GM18873 (cell line): ENCODE measurements at regions not wholly inside any gene's neighbourhood (a gene's known extent, or its start where the extent isn't known, plus 50 kb on each side); places are given as distances from the start of the nearest gene placed in this dataset.

Source experiments
- ATAC-seq: cut with Tn5 transposase; IDR thresholded peaks from one replicate; pipeline ENCODE4 v1.9.1; 2021; ENCODE audit warnings: mild to moderate bottlenecking, moderate library complexity, moderate number of reproducible peaks; ENCODE audit not compliant: unreplicated experiment, low FRiP score

DNA sequence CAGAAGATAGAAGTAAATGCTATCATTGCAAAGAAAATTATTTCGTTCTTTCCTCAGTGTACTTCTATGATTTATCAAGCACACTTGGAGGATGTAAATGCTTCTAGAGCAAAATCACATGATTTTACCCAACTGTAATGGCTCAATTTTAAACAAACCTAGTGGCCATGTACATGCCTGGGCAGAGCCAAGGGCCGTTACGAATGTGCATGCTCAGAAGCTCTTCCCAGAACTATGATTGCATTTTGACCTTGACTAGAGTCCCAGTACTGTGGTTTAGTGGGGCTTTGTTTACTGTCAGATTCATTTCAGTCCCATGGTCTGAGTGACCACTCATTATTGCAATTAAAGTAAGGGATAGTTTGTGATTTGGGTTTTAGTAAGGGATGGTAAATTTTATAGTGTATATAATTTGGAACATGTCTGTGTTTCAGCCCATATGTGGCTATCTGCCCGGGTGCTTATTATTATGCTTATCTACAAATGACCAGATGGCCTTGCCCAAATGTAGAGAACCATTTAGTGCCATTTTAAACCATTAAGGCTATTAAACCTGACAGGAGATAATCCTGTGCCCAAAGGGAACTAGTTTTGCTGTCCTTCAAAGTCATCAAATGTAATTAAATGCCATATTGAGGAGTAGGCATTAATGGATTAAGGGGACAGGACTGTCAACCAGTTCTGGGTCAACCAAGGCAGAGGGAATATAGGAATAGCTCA is 239.1 kb downstream of the ICOS start:
- no peak for ATAC-seq

GRCh38 chr2:204176306-204176705 is 239.7 kb downstream of the ICOS start:
- no peak for ATAC-seq

GRCh38 chr2:204177251-204177976 is 240.9 kb downstream of the ICOS start:
- ATAC-seq, result no peak

DNA sequence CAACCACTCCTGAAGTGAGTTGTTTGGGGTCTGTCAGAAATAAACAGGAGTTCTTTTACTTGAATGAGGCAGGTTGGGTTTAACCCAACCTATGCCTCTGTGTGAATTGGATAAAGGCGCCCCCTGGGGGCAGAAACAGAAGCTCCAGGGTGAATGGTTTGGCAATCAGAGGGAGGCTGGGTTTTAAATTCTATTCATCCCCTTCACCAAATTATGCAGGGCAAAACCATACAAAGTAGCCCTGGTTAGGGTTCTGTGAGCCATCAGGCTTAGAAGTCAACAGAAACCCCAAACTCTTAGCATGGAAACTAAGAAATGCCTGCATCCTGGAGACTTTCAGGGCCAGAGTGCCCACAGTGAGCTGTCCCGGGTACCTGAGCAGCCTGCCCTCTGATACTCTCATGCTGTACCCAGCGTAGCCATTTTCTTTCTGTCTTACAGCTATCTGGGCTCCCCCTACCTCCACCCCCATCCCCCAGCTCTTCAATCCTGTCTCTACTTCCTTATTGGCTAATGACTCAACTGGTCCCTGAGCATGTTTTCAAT is 241.5 kb downstream of the ICOS start:
- ATAC-seq, result no peak

DNA sequence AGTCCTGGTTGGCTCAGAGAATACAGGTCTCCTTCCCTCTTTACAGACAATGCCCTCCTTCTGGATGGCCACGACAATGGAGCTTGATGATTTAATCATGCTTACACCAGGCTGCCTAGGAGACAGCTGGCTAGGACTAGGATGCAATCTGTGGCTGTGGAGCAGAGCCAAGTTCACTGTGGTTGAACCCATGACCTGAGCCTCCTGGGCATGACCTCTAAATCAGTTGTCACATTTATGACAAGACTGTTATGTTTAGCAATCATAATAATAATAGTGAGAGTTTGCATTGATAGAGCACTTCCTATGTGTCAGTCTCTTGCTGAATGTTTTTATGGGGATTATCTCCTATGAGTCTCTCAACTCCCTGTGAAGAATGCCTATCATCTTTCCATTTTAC is 244.1 kb downstream of the ICOS start:
- no peak for ATAC-seq

GRCh38 chr2:204183608-204184007 is 247.0 kb downstream of the ICOS start:
- no peak for ATAC-seq

GRCh38 chr2:204184226-204184625 is 247.7 kb downstream of the ICOS start:
- no peak for ATAC-seq

- ATAC-seq, result no peak
These were observed 250.9 kb downstream of the ICOS start for GRCh38 chr2:204187229-204188083.

GRCh38 chr2:204191574-204191973 is 255.0 kb downstream of the ICOS start:
- ATAC-seq, result no peak

GRCh38 chr2:204195498-204195897 is 258.9 kb downstream of the ICOS start:
- ATAC-seq, result no peak

- no peak for ATAC-seq
These were observed 260.9 kb downstream of the ICOS start for GRCh38 chr2:204197336-204198005.

GRCh38 chr2:204199357-204199756 is 262.8 kb downstream of the ICOS start:
- no peak for ATAC-seq

DNA sequence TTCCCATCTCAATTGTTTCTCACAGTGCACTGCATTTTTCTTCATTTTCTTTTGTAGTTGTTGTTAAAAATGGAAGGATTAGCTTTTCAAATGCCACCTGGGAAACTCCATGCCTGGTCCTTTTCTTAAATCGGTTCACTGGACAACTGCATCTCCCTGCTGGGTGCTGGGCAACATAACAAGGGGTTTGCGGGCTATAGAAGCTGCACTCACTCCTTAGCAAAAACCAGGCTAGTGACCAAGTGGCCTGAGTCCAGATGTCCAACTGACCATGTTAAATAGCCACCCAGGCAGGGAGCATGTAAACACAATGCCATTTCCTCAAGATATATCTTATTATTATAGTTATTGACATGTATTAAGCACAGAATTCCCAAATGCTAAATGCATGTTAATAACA is 264.9 kb downstream of the ICOS start:
- ATAC-seq, result no peak

- ATAC-seq, result no peak
These were observed 265.7 kb downstream of the ICOS start for GRCh38 chr2:204202253-204202652.

- ATAC-seq, result no peak
These were observed 267.1 kb downstream of the ICOS start for GRCh38 chr2:204203704-204204103.

GRCh38 chr2:204205082-204205481 is 268.5 kb downstream of the ICOS start:
- no peak for ATAC-seq

GRCh38 chr2:204205538-204205937 is 269.0 kb downstream of the ICOS start:
- no peak for ATAC-seq

- ATAC-seq, result no peak
These were observed 271.3 kb downstream of the ICOS start for GRCh38 chr2:204207866-204208265.

DNA sequence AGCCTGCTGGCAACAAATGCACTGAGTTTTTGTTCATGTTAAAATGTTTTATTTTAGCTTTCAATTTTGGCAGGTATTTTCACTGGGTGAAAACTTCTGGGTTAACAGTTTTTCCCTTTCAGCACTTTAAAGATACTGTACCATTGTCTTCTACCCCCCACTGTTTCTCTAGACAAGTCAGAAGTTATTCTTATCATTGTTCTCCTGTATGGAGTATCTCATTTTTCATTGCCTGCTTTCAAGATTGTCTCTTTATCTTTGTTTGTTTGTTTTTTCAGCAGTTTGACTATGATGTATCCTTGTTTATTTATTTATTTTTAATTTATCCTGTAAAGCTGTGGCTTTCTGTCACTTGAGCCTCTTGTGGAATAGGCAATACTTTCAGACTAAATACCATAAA is 277.0 kb downstream of the ICOS start:
- ATAC-seq, result no peak

GRCh38 chr2:204218040-204218439 is 281.5 kb downstream of the ICOS start:
- no peak for ATAC-seq
